C1 segment of cervical spinal cord (tissue), 14 donors: ENCODE measurements at regions not wholly inside any gene's neighbourhood (a gene's known extent, or its start where the extent isn't known, plus 50 kb on each side); places are given as distances from the start of the nearest gene placed in this dataset.

Source experiments
- DNase-seq, 14 donors: peaks; one replicate each; lab custom pipeline; 2025; lab: John Stamatoyannopoulos, UW

GRCh38 chr9:107960916-107961315 is 471.3 kb upstream of the KLF4 start:
- DNase-seq, result no peak

GRCh38 chr9:107954312-107954711 is 464.7 kb upstream of the KLF4 start:
- DNase-seq, result no peak

- DNase-seq, result no peak
Observed at GRCh38 chr9:107953556-107954125, 464.1 kb upstream of the KLF4 start.

GRCh38 chr9:107952773-107953172 is 463.2 kb upstream of the KLF4 start:
- no peak for DNase-seq

- DNase-seq, result no peak
Observed at GRCh38 chr9:107951511-107951910, 461.9 kb upstream of the KLF4 start.

GRCh38 chr9:107949061-107949460 is 459.5 kb upstream of the KLF4 start:
- no peak for DNase-seq

GRCh38 chr9:107948601-107949000 is 459.0 kb upstream of the KLF4 start:
- DNase-seq, result no peak

- DNase-seq, result no peak
Observed at GRCh38 chr9:107948086-107948485, 458.5 kb upstream of the KLF4 start.

GRCh38 chr9:107946364-107947141 is 457.0 kb upstream of the KLF4 start:
- DNase-seq, result no peak

GRCh38 chr9:107945961-107946360 is 456.4 kb upstream of the KLF4 start:
- no peak for DNase-seq

- DNase-seq, result no peak
Observed at GRCh38 chr9:107945493-107945892, 455.9 kb upstream of the KLF4 start.

- no peak for DNase-seq
Observed at GRCh38 chr9:107944387-107944786, 454.8 kb upstream of the KLF4 start.

GRCh38 chr9:107943901-107944300 is 454.3 kb upstream of the KLF4 start:
- no peak for DNase-seq

GRCh38 chr9:107942856-107943255 is 453.3 kb upstream of the KLF4 start:
- no peak for DNase-seq

GRCh38 chr9:107942291-107942690 is 452.7 kb upstream of the KLF4 start:
- no peak for DNase-seq

- no peak for DNase-seq
Observed at GRCh38 chr9:107940616-107941595, 451.3 kb upstream of the KLF4 start.

- no peak for DNase-seq
Observed at GRCh38 chr9:107938801-107939386, 449.3 kb upstream of the KLF4 start.

GRCh38 chr9:107935931-107936330 is 446.4 kb upstream of the KLF4 start:
- DNase-seq, result no peak

GRCh38 chr9:107933516-107933915 is 443.9 kb upstream of the KLF4 start:
- DNase-seq, result no peak

GRCh38 chr9:107933097-107933496 is 443.5 kb upstream of the KLF4 start:
- no peak for DNase-seq

GRCh38 chr9:107932601-107933000 is 443.0 kb upstream of the KLF4 start:
- no peak for DNase-seq

GRCh38 chr9:107932046-107932445 is 442.5 kb upstream of the KLF4 start:
- DNase-seq, result no peak
